ENCODE measurements at regions not wholly inside any gene's neighbourhood (a gene's known extent, or its start where the extent isn't known, plus 50 kb on each side); places are given as distances from the start of the nearest gene placed in this dataset.

GRCh38 chr9:120109242-120109641, 470.7 kb downstream of the CDK5RAP2 start:
- TF ChIP-seq, protein P1, sequence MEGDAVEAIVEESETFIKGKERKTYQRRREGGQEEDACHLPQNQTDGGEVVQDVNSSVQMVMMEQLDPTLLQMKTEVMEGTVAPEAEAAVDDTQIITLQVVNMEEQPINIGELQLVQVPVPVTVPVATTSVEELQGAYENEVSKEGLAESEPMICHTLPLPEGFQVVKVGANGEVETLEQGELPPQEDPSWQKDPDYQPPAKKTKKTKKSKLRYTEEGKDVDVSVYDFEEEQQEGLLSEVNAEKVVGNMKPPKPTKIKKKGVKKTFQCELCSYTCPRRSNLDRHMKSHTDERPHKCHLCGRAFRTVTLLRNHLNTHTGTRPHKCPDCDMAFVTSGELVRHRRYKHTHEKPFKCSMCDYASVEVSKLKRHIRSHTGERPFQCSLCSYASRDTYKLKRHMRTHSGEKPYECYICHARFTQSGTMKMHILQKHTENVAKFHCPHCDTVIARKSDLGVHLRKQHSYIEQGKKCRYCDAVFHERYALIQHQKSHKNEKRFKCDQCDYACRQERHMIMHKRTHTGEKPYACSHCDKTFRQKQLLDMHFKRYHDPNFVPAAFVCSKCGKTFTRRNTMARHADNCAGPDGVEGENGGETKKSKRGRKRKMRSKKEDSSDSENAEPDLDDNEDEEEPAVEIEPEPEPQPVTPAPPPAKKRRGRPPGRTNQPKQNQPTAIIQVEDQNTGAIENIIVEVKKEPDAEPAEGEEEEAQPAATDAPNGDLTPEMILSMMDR (IDR thresholded peaks at IDR 0.05): 0 out of 2 replicates have a peak, but pooled peaks have one; percentile 24
- TF ChIP-seq, protein P2, sequence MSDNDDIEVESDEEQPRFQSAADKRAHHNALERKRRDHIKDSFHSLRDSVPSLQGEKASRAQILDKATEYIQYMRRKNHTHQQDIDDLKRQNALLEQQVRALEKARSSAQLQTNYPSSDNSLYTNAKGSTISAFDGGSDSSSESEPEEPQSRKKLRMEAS (CRISPR knock-in tag; IDR thresholded peaks at IDR 0.05): 0 out of 2 replicates have a peak, but pooled peaks have one; percentile 18
